HepG2 (cell line): ENCODE measurements at regions not wholly inside any gene's neighbourhood (a gene's known extent, or its start where the extent isn't known, plus 50 kb on each side); places are given as distances from the start of the nearest gene placed in this dataset.

Experiments used
- ATF3 ChIP-seq: sonication (generic); formaldehyde crosslinking; IDR thresholded peaks from 2 replicates; pipeline ENCODE4 v1.4.0; 2020; ENCODE audit warnings: missing genetic modification reagents
- CBFB ChIP-seq: sonication (generic); formaldehyde crosslinking; IDR thresholded peaks from 2 replicates; pipeline ENCODE4 v1.4.0; 2020; ENCODE audit warnings: missing genetic modification reagents
- CEBPB ChIP-seq: IDR thresholded peaks from 2 replicates; pipeline ENCODE4 v1.6.1; 2011; ENCODE audit warnings: low read depth, low read length, improper control_type of control experiment, borderline replicate concordance
- ELF1 ChIP-seq: sonication (generic); formaldehyde crosslinking; IDR thresholded peaks from 2 replicates; pipeline ENCODE4 v1.4.0; 2020; ENCODE audit warnings: missing genetic modification reagents
- KDM5B ChIP-seq: sonication (generic); formaldehyde crosslinking; IDR thresholded peaks from 2 replicates; pipeline ENCODE4 v1.4.0; 2020; ENCODE audit warnings: missing genetic modification reagents, mild to moderate bottlenecking, borderline replicate concordance
- MIER3 ChIP-seq: IDR thresholded peaks from 2 replicates; pipeline ENCODE4 v1.6.1; 2016; ENCODE audit warnings: missing compliant biosample characterization, borderline replicate concordance
- NFYB ChIP-seq: sonication (generic); formaldehyde crosslinking; IDR thresholded peaks from 2 replicates; pipeline ENCODE4 v1.4.0; 2020; ENCODE audit warnings: missing genetic modification reagents
- NPAS2 ChIP-seq: sonication (generic); formaldehyde crosslinking; IDR thresholded peaks from 2 replicates; pipeline ENCODE4 v1.8.0; 2022; ENCODE audit warnings: mild to moderate bottlenecking, missing genetic modification reagents, borderline replicate concordance
- SP2 ChIP-seq: sonication (generic); formaldehyde crosslinking; IDR thresholded peaks from 2 replicates; pipeline ENCODE4 v1.5.1; 2020; ENCODE audit warnings: mild to moderate bottlenecking, missing genetic modification reagents
- SSRP1 ChIP-seq: IDR thresholded peaks from 2 replicates; pipeline ENCODE4 v1.6.1; 2016; ENCODE audit warnings: control low read depth
- ZBTB7A ChIP-seq: sonication (generic); formaldehyde crosslinking; IDR thresholded peaks from 2 replicates; pipeline ENCODE4 v1.8.0; 2022; ENCODE audit warnings: mild to moderate bottlenecking, missing genetic modification reagents
- ZFP62 ChIP-seq: sonication (generic); formaldehyde crosslinking; IDR thresholded peaks from 2 replicates; pipeline ENCODE4 v1.4.0; 2020; ENCODE audit warnings: missing genetic modification reagents
- ZNF558 ChIP-seq: sonication (generic); formaldehyde crosslinking; IDR thresholded peaks from 2 replicates; pipeline ENCODE4 v1.9.0; 2022; ENCODE audit warnings: mild to moderate bottlenecking, missing genetic modification reagents, borderline replicate concordance

- TF ChIP-seq MIER3 (CRISPR knock-in tag) = no peak
- no peak for TF ChIP-seq ZBTB7A (CRISPR knock-in tag)
- no peak for TF ChIP-seq SP2 (CRISPR knock-in tag)
- no peak for TF ChIP-seq ELF1
- TF ChIP-seq NFYB (CRISPR knock-in tag) = no peak
- no peak for TF ChIP-seq ZFP62 (CRISPR knock-in tag)
- no peak for TF ChIP-seq ZNF558 (CRISPR knock-in tag)
- TF ChIP-seq NPAS2 (CRISPR knock-in tag) = no peak
- no peak for TF ChIP-seq SSRP1 (CRISPR knock-in tag)
- TF ChIP-seq CBFB (CRISPR knock-in tag) = no peak
- TF ChIP-seq CEBPB = no peak
- no peak for TF ChIP-seq ATF3 (CRISPR knock-in tag)
- no peak for TF ChIP-seq KDM5B (CRISPR knock-in tag)
Observed at GRCh38 chr4:31580843-31581242, 860.7 kb downstream of the PCDH7 start.
